NCI-H446 treated with DMSO at 0.1 percent for 48 hours (cell line): ENCODE measurements at regions not wholly inside any gene's neighbourhood (a gene's known extent, or its start where the extent isn't known, plus 50 kb on each side); places are given as distances from the start of the nearest gene placed in this dataset.

Experiments used
- DNase-seq: peaks from one replicate; lab custom pipeline; 2025; lab: John Stamatoyannopoulos, UW

DNA sequence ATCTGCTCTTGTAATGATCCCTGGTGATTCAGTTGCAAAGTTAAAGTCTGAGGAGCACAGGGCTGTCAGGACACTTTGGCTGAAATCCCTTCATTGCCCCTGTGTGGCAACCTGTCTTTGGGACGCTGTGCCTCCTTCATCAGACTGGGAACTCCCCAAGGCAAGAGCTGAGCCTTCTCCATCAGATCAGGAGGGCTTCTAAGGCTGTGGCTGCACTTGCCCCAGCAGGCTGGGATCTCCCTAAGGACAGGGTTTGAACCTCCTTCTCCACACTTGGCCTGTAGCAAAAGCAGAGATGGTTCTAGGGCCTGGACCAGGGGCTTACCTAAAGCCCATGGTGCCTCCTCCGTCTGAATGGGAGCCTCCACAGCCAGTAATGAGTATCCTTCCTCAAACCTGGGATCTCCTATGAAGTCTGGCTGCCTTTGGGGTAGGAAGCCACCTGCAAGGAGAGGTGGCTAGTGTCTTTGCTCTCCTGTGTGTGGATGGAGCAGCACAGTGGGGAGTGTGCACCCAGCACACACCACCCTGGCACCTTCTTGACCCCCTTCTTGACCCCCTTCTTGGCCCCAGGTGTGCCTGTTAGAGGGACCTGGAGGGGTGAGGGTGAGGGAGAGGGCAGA lies 79.0 kb upstream of the NKD1 start:
- DNase-seq, result no peak

GRCh38 chr16:50468749-50469078 lies 79.5 kb upstream of the NKD1 start:
- DNase-seq, result no peak

- DNase-seq, result no peak
These were observed 80.0 kb upstream of the NKD1 start for GRCh38 chr16:50467943-50468748.

- DNase-seq, result no peak
These were observed 80.6 kb upstream of the NKD1 start for GRCh38 chr16:50467559-50467942.

DNA sequence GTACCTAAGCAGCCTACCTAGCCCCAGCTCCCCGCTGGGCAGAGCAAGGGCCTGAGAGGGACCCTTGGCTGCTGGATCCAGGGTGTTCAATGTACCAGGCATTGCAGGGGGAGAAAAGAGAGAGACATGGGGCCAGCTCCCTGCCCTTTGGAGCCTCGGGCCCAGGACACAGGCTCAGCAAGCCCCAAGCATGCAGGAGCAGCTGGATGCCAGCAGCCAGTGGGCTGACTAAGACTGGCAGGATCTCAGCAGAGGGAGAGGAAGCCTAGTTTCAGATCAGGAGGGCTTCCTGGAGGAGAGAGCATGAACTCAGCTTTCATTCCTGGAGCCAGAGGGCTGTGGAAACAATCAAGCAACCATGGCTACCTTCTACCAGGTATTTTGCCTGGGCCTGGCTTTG lies 82.0 kb upstream of the NKD1 start:
- DNase-seq, result no peak

GRCh38 chr16:50464325-50465290 lies 83.6 kb upstream of the NKD1 start:
- no peak for DNase-seq

DNA sequence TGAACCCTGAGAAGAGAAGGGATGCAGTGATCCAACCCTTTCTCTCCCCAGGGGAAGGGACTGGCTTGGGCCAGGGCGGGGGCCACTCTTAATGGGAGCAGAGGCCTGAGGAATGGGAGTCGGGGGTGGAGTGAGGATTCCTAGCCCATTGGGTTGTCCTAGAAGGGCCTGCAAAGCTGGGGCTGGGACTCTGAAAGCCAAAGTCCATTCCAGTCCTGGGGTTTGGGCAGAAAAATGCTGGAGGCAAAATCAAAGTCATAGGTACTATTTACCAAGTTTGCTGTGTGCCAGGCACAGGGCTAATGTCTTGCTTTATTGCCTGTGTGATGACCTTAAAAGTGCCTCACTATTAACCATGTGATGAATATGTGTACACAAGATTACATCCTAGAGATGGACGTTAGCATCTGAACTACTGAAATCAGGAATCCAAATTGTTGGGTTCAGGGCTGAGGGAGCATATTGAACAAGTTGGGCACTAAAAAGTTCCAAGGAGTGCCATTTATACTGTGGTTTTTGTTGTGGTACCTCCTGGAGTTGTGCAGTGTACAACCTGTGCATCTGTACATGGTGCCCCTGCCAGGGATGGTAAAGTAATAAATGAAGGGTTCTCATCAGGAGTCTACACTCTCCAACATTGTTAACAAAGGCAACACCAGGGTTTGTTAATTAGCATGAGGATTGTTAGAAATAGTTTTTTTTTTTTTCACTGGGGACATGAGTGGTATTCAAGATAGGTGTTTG lies 84.4 kb upstream of the NKD1 start:
- no peak for DNase-seq

DNA sequence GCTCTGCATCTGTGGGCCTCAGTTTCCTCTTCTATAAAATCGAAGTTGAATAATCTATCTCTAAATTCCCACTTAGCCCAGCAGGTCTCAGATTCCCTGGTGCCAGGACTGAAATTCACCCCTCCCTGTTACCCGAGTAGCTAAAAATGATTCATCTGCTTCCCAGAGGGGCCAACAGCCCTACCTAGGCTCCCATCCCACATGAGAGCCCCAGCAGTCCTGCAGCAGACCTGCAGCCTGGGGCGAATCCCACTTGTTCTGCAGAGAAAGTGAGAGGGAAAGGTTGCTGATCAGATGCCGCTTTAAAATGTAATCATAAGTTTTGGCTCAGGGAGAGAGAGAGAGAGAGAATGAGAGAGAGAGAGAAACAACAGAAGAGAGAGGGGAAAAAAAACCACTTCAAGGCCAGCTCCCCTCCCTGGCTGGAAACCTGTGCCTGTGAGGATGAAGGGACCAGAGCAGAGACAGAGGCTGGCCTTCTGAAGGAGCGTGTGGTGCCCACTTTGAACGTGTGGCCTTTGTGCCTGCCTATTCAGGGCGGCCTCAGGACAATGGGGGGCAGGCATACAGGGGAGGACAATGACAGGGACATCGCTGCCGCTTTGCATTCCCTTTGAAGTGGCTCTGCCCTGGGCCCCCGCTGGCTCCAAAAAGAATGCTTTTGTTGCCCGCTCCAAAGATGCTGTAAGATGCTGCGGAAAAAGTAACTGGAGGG lies 85.2 kb upstream of the NKD1 start:
- DNase-seq, result no peak

DNA sequence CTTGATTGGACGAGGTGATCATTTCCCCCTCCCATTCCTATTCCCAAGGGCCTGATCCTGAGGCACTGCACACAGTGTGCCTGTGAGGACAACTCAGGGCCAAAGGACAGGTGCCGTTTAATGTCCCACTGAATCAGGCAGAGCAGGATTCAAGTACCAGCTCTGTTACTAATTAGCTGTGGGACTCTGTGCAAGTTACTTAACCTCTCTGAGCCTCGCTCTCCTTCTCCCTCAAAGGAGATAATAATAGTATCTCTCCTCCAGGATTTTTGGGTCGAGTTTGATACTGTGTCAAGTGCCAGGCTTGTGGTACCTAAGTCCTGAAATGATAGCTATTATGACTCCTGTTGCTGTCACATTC lies 86.8 kb upstream of the NKD1 start:
- no peak for DNase-seq

DNA sequence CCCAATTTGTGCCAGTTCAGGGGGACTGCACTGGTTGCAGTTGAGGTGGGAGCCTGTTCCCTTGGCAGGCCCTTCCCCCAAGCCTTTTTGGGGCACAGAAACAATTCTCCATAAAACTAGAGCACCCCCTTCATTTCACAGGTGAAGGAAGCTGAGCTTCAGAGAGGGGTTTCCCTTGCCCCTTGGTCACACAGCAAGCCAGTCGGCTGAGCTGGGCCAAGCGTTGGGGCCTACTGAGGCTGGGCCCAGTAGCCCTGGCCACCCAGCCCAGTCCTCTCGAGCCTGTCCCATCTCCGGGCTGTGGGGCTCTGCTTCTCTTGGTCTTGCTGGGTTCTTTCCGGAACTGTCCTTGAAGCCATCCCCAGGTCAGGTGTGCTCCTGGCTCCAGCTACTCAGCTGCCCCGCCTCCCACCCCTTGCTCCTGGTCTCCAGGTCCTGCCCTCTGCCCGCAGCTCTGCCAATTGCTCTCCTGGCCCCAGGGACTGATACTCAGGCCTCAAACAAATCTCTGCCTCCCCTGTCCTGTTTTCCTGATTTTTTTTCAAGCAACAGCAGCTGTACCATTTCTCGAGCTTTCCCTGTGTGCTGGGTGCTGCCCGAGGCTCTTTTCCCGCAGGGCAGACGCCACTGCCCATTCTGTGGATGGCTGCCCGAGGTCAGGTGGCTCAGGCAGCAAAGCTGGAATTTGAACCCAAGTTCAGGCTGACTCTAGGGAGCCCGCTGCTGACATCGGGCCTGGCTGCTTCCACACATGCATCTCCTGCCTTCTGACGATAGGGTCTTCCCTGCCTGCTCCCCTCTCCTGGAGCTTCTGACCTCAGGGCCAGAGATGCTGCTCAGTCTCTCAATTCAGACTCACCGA lies 87.4 kb upstream of the NKD1 start:
- no peak for DNase-seq

- no peak for DNase-seq
These were observed 88.6 kb upstream of the NKD1 start for GRCh38 chr16:50459496-50460080.

DNA sequence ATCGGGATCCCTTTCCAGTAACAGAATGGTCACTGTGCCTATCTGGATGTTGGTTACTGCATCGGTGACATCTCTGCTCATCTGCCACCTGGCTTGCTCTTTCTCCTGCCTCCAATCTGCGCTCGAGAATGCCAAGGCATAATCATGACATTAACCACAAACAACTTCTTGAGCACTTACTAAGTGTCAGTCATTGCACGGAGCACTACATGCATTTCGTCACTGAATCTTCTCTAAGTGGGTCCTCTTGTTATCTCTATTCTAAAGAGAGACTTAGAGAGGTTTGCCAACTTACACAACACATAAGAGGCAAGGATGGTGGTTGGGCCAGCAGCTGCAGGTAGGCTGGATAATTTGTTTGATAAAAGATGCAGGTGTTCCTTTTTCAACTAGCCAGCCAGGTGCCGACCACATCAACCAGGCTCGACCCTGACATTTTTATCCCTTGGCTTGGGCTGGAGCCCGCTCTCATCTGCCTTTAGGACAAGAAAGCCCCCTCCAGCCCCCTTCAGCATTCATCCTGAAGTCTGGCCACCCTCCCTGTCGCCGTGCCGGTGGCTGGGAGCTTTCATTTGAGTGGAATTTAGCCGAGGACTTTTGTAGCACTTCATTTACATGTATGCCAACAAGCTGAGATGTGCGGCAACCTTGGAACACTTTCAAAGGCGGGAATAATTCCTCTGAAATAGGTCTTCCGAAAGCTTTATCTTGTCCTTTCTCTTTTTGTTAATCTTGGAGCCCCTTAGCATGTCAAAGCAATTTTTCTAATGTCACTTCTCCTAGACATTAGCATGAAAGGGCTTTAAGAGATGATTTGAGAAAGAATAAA lies 89.3 kb upstream of the NKD1 start:
- no peak for DNase-seq

GRCh38 chr16:50457979-50458491 lies 89.2 kb upstream of the BRD7 start:
- DNase-seq, result no peak

DNA sequence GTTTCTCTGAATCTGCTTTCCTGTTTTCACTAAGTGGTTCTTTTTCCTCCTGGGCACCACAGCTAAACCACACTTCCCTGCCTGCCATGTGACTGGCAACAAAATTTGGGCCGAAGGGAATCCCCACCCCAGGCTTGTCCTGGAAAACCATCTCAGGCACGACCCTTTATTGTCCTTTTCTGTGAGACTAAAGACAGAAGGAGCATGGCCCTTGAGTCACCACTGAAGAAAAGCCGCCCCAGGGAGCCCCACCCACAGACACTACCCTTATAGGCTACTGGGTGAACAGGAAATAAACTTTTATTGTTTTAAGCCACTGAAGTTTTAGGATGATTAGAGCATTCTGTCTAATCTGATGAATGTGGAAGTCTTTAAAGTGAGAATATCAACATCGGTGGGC lies 88.6 kb upstream of the BRD7 start:
- DNase-seq, result no peak

DNA sequence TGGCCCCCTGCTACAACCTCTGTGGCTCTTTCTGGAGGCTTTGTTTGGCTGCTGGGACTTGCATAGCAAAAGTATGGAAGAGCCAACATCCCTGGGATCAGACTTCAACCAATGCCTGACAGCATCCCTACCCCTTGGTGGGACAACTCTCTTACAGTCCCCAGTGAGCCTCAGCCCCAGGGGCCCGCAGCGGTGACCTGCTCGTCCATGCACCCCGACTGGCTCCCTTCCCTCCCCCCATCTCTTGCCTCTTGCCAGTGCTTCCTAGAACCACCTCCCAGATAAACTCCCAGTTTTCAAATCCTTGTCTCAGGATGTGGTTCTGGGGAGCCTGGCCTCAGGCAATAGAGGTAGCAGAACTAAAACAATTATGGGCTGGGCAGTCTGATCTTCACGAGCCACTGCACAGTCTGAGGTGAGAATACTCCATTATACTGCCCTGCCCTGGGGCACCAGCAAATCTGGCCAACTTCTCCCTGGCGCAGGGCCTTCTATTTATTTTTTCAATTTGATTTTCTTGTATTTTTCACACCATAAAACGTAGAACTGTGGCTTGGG lies 86.6 kb upstream of the BRD7 start:
- no peak for DNase-seq

GRCh38 chr16:50453446-50453845 lies 84.7 kb upstream of the BRD7 start:
- DNase-seq, result no peak

- DNase-seq, result no peak
These were observed 83.2 kb upstream of the BRD7 start for GRCh38 chr16:50451951-50452508.

- DNase-seq, result no peak
These were observed 82.2 kb upstream of the BRD7 start for GRCh38 chr16:50450957-50451356.
